Neuronal stem cell (in vitro differentiated cells): ENCODE measurements at regions not wholly inside any gene's neighbourhood (a gene's known extent, or its start where the extent isn't known, plus 50 kb on each side); places are given as distances from the start of the nearest gene placed in this dataset.

Experiments used
- DNase-seq: peaks from one replicate; pipeline ENCODE4 v3.0.0-alpha.2; 2013; ENCODE audit warnings: low spot score
- H2AFZ ChIP-seq: one replicate; pipeline ENCODE4 v1.6.1; 2013; ENCODE audit warnings: mild to moderate bottlenecking, low read length, inconsistent platforms
- H2AK5ac ChIP-seq: 2 replicates; pipeline ENCODE4 v1.6.1; 2013; ENCODE audit warnings: low read depth, mild to moderate bottlenecking, inconsistent platforms, low read length, moderate library complexity, mixed read lengths
- H2BK120ac ChIP-seq: 2 replicates; pipeline ENCODE4 v1.6.1; 2013; ENCODE audit warnings: low read depth, mild to moderate bottlenecking, inconsistent platforms, low read length, moderate library complexity, mixed read lengths
- H2BK12ac ChIP-seq: one replicate; pipeline ENCODE4 v1.6.1; 2013; ENCODE audit warnings: low read length, inconsistent platforms
- H2BK15ac ChIP-seq: 2 replicates; pipeline ENCODE4 v1.6.1; 2013; ENCODE audit warnings: mild to moderate bottlenecking, low read length, inconsistent platforms, mixed read lengths
- H2BK5ac ChIP-seq: one replicate; pipeline ENCODE4 v1.6.1; 2013; ENCODE audit warnings: inconsistent platforms, mild to moderate bottlenecking, low read length, moderate library complexity
- H3K14ac ChIP-seq: one replicate; pipeline ENCODE4 v1.6.1; 2013; ENCODE audit warnings: low read length, inconsistent platforms
- H3K18ac ChIP-seq: 2 replicates; pipeline ENCODE4 v1.6.1; 2013; ENCODE audit warnings: low read length, inconsistent platforms
- H3K23ac ChIP-seq: 2 replicates; pipeline ENCODE4 v1.6.1; 2013; ENCODE audit warnings: low read depth, mild to moderate bottlenecking, mixed read lengths, low read length, inconsistent platforms; ENCODE audit not compliant: poor library complexity
- H3K27ac ChIP-seq: replicated peaks from 3 replicates; pipeline ENCODE4 v1.5.1; 2013; ENCODE audit warnings: low read length, inconsistent platforms
- H3K27me3 ChIP-seq, 3 experiments: 2 replicates each; pipeline ENCODE4 v1.6.1; 2013; ENCODE audit warnings: low read length in 3 of 3, mild to moderate bottlenecking in 2 of 3, inconsistent platforms in 1 of 3, low read depth in 1 of 3, mixed read lengths in 1 of 3, moderate library complexity in 1 of 3; ENCODE audit not compliant: control insufficient read depth in 3 of 3, insufficient read depth in 3 of 3
- H3K36me3 ChIP-seq, 2 donors: replicated peaks in 1 of 2; 2 replicates each; pipeline ENCODE4 v1.6.1; 2013; ENCODE audit warnings: low read length in 2 of 2; ENCODE audit not compliant: control insufficient read depth in 2 of 2, insufficient read depth in 2 of 2
- H3K4ac ChIP-seq: 2 replicates; pipeline ENCODE4 v1.6.1; 2013; ENCODE audit warnings: inconsistent platforms, mild to moderate bottlenecking, low read length, moderate library complexity
- H3K4me1 ChIP-seq, 2 donors: 1 replicate in 1 of 2; 2 replicates in 1 of 2; pipeline ENCODE4 v1.6.1; 2013; ENCODE audit warnings: low read length in 2 of 2, low read depth in 1 of 2; ENCODE audit not compliant: control insufficient read depth in 2 of 2, insufficient read depth in 1 of 2
- H3K4me2 ChIP-seq: one replicate; pipeline ENCODE4 v1.6.1; 2013; ENCODE audit warnings: mild to moderate bottlenecking, low read length, inconsistent platforms; ENCODE audit not compliant: insufficient read depth, poor library complexity, severe bottlenecking
- H3K4me3 ChIP-seq, 2 donors: 2 replicates each; pipeline ENCODE4 v1.5.1; 2013; ENCODE audit warnings: low read length in 2 of 2, mild to moderate bottlenecking in 2 of 2, inconsistent platforms in 1 of 2, moderate library complexity in 1 of 2
- H3K79me1 ChIP-seq: one replicate; pipeline ENCODE4 v1.6.1; 2013; ENCODE audit warnings: low read depth, mild to moderate bottlenecking, inconsistent platforms, low read length, moderate library complexity
- H3K9ac ChIP-seq: one replicate; pipeline ENCODE4 v1.6.1; 2013; ENCODE audit warnings: mild to moderate bottlenecking, low read depth, low read length, inconsistent platforms; ENCODE audit not compliant: poor library complexity
- H3K9me3 ChIP-seq, 2 donors: replicated peaks in 1 of 2; 2 replicates each; pipeline versions ENCODE3 to v1.6.1; 2013; ENCODE audit warnings: low read length in 2 of 2, mild to moderate bottlenecking in 2 of 2, inconsistent platforms in 1 of 2, low read depth in 1 of 2, mixed read lengths in 1 of 2, moderate library complexity in 1 of 2; ENCODE audit not compliant: control insufficient read depth in 2 of 2, insufficient read depth in 1 of 2
- H4K8ac ChIP-seq: one replicate; pipeline ENCODE4 v1.6.1; 2013; ENCODE audit warnings: low read depth, mild to moderate bottlenecking, inconsistent platforms, low read length, moderate library complexity
- H4K91ac ChIP-seq: one replicate; pipeline ENCODE4 v1.6.1; 2013; ENCODE audit warnings: low read length, low read depth, mild to moderate bottlenecking, inconsistent platforms; ENCODE audit not compliant: poor library complexity
- whole genome bisulfite sequencing, 2 donors: extraction: QIAGEN DNeasy Blood & Tissue Kit; methylation state at CpG; one replicate each; pipeline ENCODE4 v1.1.7; 2013; ENCODE audit warnings: missing lambda C conversion rate in 2 of 2, mixed read lengths in 1 of 2; ENCODE audit not compliant: insufficient read length in 2 of 2, insufficient replicate concordance in 1 of 2; ENCODE audit errors: extremely low coverage in 2 of 2; 5-methylcytosine and 5-hydroxymethylcytosine counted together

- Histone ChIP-seq H3K27ac (no peak overlapping the region), H3K4me1 (no peaks in the 10 kb centered on the region), H2BK12ac (no peak overlapping the region), H3K23ac (no peak overlapping the region), H3K18ac (no peak overlapping the region), H2BK15ac (no peak overlapping the region), H3K9ac (no peak overlapping the region), H3K14ac (no peak overlapping the region), H2BK5ac (no peak overlapping the region), H3K79me1 (no peaks in the 10 kb centered on the region), H3K4ac (no peak overlapping the region), H2BK120ac (no peak overlapping the region), H3K36me3 (peaks cover 44 to 100% of the 10 kb centered on the region in 2 donors), H4K8ac (no peak overlapping the region), H3K4me2 (no peak overlapping the region), H3K4me3 (no peak overlapping the region), H3K9me3 (peaks cover 0 to 11% of the 10 kb centered on the region in 2 donors), H4K91ac (no peak overlapping the region), H2AK5ac (no peak overlapping the region), H3K27me3 (no peaks in the 10 kb centered on the region), H2AFZ (no peak overlapping the region)
- DNase-seq, result no peak
- WGBS, 2 donors, result no CpG with 5 or more reads among the region's 12 CpGs
Measured at GRCh38 chr2:120976501-120977307, 241.0 kb downstream of the GLI2 start.

GRCh38 chr2:120977582-120978358 is 242.1 kb downstream of the GLI2 start:
- Histone ChIP-seq H3K9ac (no peak overlapping the region), H2BK12ac (no peak overlapping the region), H3K4ac (no peak overlapping the region), H3K79me1 (no peaks in the 10 kb centered on the region), H2BK120ac (no peak overlapping the region), H3K18ac (no peak overlapping the region), H2AFZ (no peak overlapping the region), H3K23ac (no peak overlapping the region), H3K4me2 (no peak overlapping the region), H3K4me1 (no peaks in the 10 kb centered on the region), H4K91ac (no peak overlapping the region), H3K36me3 (peaks cover 38 to 100% of the 10 kb centered on the region in 2 donors), H3K14ac (no peak overlapping the region), H3K4me3 (no peak overlapping the region), H2BK5ac (no peak overlapping the region), H3K9me3 (peaks cover 0 to 11% of the 10 kb centered on the region in 2 donors), H2BK15ac (no peak overlapping the region), H3K27me3 (no peaks in the 10 kb centered on the region), H3K27ac (no peak overlapping the region), H4K8ac (no peak overlapping the region), H2AK5ac (no peak overlapping the region)
- DNase-seq, result no peak
- whole genome bisulfite sequencing, 2 donors, result no CpG with 5 or more reads among the region's 25 CpGs

GRCh38 chr2:120978359-120979050 is 242.8 kb downstream of the GLI2 start:
- H2BK12ac ChIP-seq, result no peak overlapping the region
- H3K23ac ChIP-seq, result no peak overlapping the region
- no peak overlapping the region for H3K4me2 ChIP-seq
- no peak overlapping the region for H2BK5ac ChIP-seq
- H3K18ac ChIP-seq, result peak overlapping the region; percentile 55
- H3K27ac ChIP-seq, result no peak overlapping the region
- no peak overlapping the region for H4K91ac ChIP-seq
- H3K14ac ChIP-seq, result peak overlapping the region; percentile 95
- H3K4ac ChIP-seq, result no peak overlapping the region
- H3K36me3 ChIP-seq, result peaks cover 40 to 100% of the 10 kb centered on the region in 2 donors
- no peak overlapping the region for H2AFZ ChIP-seq
- no peak overlapping the region for H2BK15ac ChIP-seq
- H3K79me1 ChIP-seq, result no peaks in the 10 kb centered on the region
- H3K4me1 ChIP-seq, result no peaks in the 10 kb centered on the region
- H2BK120ac ChIP-seq, result no peak overlapping the region
- peaks cover 0 to 11% of the 10 kb centered on the region in 2 donors for H3K9me3 ChIP-seq
- H3K4me3 ChIP-seq, result no peak overlapping the region
- no peak for DNase-seq
- no peak overlapping the region for H2AK5ac ChIP-seq
- H3K27me3 ChIP-seq, result no peaks in the 10 kb centered on the region
- no peak overlapping the region for H4K8ac ChIP-seq
- H3K9ac ChIP-seq, result peak overlapping the region; percentile 25
- no CpG with 5 or more reads among the region's 20 CpGs for WGBS, 2 donors

DNA sequence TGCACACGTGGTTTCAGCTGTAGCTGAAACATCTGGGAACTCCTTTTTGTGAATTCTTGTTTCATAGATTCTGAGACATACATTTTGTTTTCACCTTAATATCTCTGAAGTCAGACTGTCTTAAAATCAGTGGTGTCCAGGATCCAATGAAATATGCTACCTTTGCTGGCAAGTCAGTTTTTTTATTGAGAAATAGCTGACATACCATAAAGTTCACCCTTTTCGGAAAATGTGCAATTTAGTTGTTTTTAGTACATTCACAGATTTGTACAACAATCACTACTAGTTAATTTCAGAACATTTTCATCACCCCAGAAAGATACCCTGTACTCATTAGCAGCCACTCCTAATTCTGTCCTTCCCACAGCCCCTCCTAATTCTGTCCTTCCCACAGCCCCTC is 243.7 kb downstream of the GLI2 start:
- H3K27me3 ChIP-seq, result no peaks in the 10 kb centered on the region
- H3K18ac ChIP-seq, result no peak overlapping the region
- peaks cover 0 to 11% of the 10 kb centered on the region in 2 donors for H3K9me3 ChIP-seq
- no peak overlapping the region for H3K23ac ChIP-seq
- no peak overlapping the region for H4K8ac ChIP-seq
- no peak overlapping the region for H2BK120ac ChIP-seq
- H3K9ac ChIP-seq, result no peak overlapping the region
- H3K14ac ChIP-seq, result no peak overlapping the region
- H3K36me3 ChIP-seq, result peaks cover 48 to 100% of the 10 kb centered on the region in 2 donors
- H4K91ac ChIP-seq, result no peak overlapping the region
- DNase-seq, result no peak
- H2BK15ac ChIP-seq, result no peak overlapping the region
- no CpG with 5 or more reads among the region's 2 CpGs for WGBS, 2 donors
- H3K4ac ChIP-seq, result no peak overlapping the region
- H3K4me1 ChIP-seq, result no peaks in the 10 kb centered on the region
- H3K4me3 ChIP-seq, result no peak overlapping the region
- H2BK12ac ChIP-seq, result no peak overlapping the region
- no peak overlapping the region for H3K27ac ChIP-seq
- H3K79me1 ChIP-seq, result no peaks in the 10 kb centered on the region
- no peak overlapping the region for H3K4me2 ChIP-seq
- no peak overlapping the region for H2BK5ac ChIP-seq
- no peak overlapping the region for H2AK5ac ChIP-seq
- no peak overlapping the region for H2AFZ ChIP-seq
